ENCODE measurements at regions not wholly inside any gene's neighbourhood (a gene's known extent, or its start where the extent isn't known, plus 50 kb on each side); places are given as distances from the start of the nearest gene placed in this dataset.

GRCh38 chr6:147823936-147824335 lies 315.4 kb downstream of the SAMD5 start:
- no peak for DNase-seq

GRCh38 chr6:147825848-147826247 lies 317.4 kb downstream of the SAMD5 start:
- DNase-seq = no peak

GRCh38 chr6:147826698-147827097 lies 318.2 kb downstream of the SAMD5 start:
- DNase-seq = no peak

- no peak for DNase-seq
Measured at GRCh38 chr6:147829418-147829817, 320.9 kb downstream of the SAMD5 start.

- DNase-seq = no peak
Measured at GRCh38 chr6:147829835-147830234, 321.3 kb downstream of the SAMD5 start.

GRCh38 chr6:147831356-147831755 lies 322.9 kb downstream of the SAMD5 start:
- DNase-seq = no peak

- DNase-seq = no peak
Measured at GRCh38 chr6:147833607-147834006, 325.1 kb downstream of the SAMD5 start.

- DNase-seq = no peak
Measured at GRCh38 chr6:147834084-147834776, 325.7 kb downstream of the SAMD5 start.

GRCh38 chr6:147837540-147837939 lies 329.1 kb downstream of the SAMD5 start:
- no peak for DNase-seq

GRCh38 chr6:147839708-147840610 lies 331.5 kb downstream of the SAMD5 start:
- DNase-seq = no peak

- DNase-seq = no peak
Measured at GRCh38 chr6:147841547-147842148, 333.2 kb downstream of the SAMD5 start.

GRCh38 chr6:147849401-147850330 lies 341.2 kb downstream of the SAMD5 start:
- DNase-seq = no peak

- no peak for DNase-seq
Measured at GRCh38 chr6:147852772-147853171, 344.3 kb downstream of the SAMD5 start.

GRCh38 chr6:147853574-147853973 lies 345.1 kb downstream of the SAMD5 start:
- no peak for DNase-seq

- no peak for DNase-seq
Measured at GRCh38 chr6:147855803-147856482, 347.5 kb downstream of the SAMD5 start.

- DNase-seq = no peak
Measured at GRCh38 chr6:147856687-147857086, 348.2 kb downstream of the SAMD5 start.

GRCh38 chr6:147858421-147858820 lies 349.9 kb downstream of the SAMD5 start:
- DNase-seq = no peak

- no peak for DNase-seq
Measured at GRCh38 chr6:147859071-147859470, 350.6 kb downstream of the SAMD5 start.

GRCh38 chr6:147861696-147862095 lies 353.2 kb downstream of the SAMD5 start:
- DNase-seq = no peak

- DNase-seq = no peak
Measured at GRCh38 chr6:147867433-147868226, 359.1 kb downstream of the SAMD5 start.

All from activated CD4-positive, alpha-beta T cell treated with anti-CD3 and anti-CD28 coated beads, Interleukin-2, amount 50 U/mL, for 16 hours (primary cell).